H9 (cell line): ENCODE measurements at regions not wholly inside any gene's neighbourhood (a gene's known extent, or its start where the extent isn't known, plus 50 kb on each side); places are given as distances from the start of the nearest gene placed in this dataset.

Experiments
- DNase-seq: peaks from one replicate; pipeline ENCODE4 v3.0.0-alpha.2; 2017
- H2AFZ ChIP-seq: one replicate; pipeline ENCODE4 v1.6.1; 2013; ENCODE audit warnings: mild to moderate bottlenecking, low read length, control low read depth, moderate library complexity
- H2AK5ac ChIP-seq: 2 replicates; pipeline ENCODE4 v1.6.1; 2013; ENCODE audit warnings: low read length, control low read depth, mixed read lengths; ENCODE audit not compliant: insufficient read length
- H2BK120ac ChIP-seq: one replicate; pipeline ENCODE4 v1.6.1; 2013; ENCODE audit warnings: low read depth, mild to moderate bottlenecking, low read length, control low read depth, inconsistent platforms; ENCODE audit not compliant: poor library complexity, severe bottlenecking
- H2BK12ac ChIP-seq: 2 replicates; pipeline ENCODE4 v1.6.1; 2013; ENCODE audit warnings: low read length, control low read depth, mixed read lengths, low read depth; ENCODE audit not compliant: insufficient read length
- H2BK15ac ChIP-seq: 2 replicates; pipeline ENCODE4 v1.6.1; 2013; ENCODE audit warnings: low read depth, low read length, control low read depth
- H2BK20ac ChIP-seq: one replicate; pipeline ENCODE4 v1.6.1; 2013; ENCODE audit warnings: low read depth, mild to moderate bottlenecking, low read length, control low read depth, inconsistent platforms; ENCODE audit not compliant: poor library complexity, severe bottlenecking
- H2BK5ac ChIP-seq: 2 replicates; pipeline ENCODE4 v1.6.1; 2013; ENCODE audit warnings: low read length, control low read depth, mixed read lengths; ENCODE audit not compliant: insufficient read length
- H3K14ac ChIP-seq: 2 replicates; pipeline ENCODE4 v1.6.1; 2013; ENCODE audit warnings: low read length, control low read depth; ENCODE audit not compliant: insufficient read depth
- H3K18ac ChIP-seq: 2 replicates; pipeline ENCODE4 v1.6.1; 2013; ENCODE audit warnings: low read depth, mild to moderate bottlenecking, mixed read lengths, low read length, control low read depth; ENCODE audit not compliant: insufficient read length
- H3K23ac ChIP-seq: 2 replicates; pipeline ENCODE4 v1.6.1; 2013; ENCODE audit warnings: low read length, control low read depth, mixed read lengths, low read depth; ENCODE audit not compliant: insufficient read length
- H3K23me2 ChIP-seq: 2 replicates; pipeline ENCODE4 v1.6.1; 2013; ENCODE audit warnings: low read depth, mild to moderate bottlenecking, mixed read lengths, low read length, control low read depth; ENCODE audit not compliant: insufficient read length, poor library complexity, severe bottlenecking
- H3K27ac ChIP-seq: 2 replicates; pipeline ENCODE4 v1.5.1; 2013; ENCODE audit warnings: low read length, control low read depth, mixed read lengths, low read depth; ENCODE audit not compliant: insufficient read length
- H3K27me3 ChIP-seq: 2 replicates; pipeline ENCODE4 v1.6.1; 2013; ENCODE audit warnings: low read length, control low read depth, inconsistent platforms; ENCODE audit not compliant: insufficient read depth
- H3K4ac ChIP-seq: 2 replicates; pipeline ENCODE4 v1.6.1; 2013; ENCODE audit warnings: low read depth, mild to moderate bottlenecking, control low read depth, inconsistent platforms, low read length, moderate library complexity
- H3K4me1 ChIP-seq: 2 replicates; pipeline ENCODE4 v1.6.1; 2013; ENCODE audit warnings: low read length, control low read depth, inconsistent platforms; ENCODE audit not compliant: insufficient read depth
- H3K4me2 ChIP-seq: 2 replicates; pipeline ENCODE4 v1.6.1; 2013; ENCODE audit warnings: low read length, control low read depth, mixed read lengths; ENCODE audit not compliant: insufficient read length, insufficient read depth
- H3K56ac ChIP-seq: 2 replicates; pipeline ENCODE4 v1.6.1; 2013; ENCODE audit warnings: low read depth, mild to moderate bottlenecking, mixed read lengths, low read length, control low read depth; ENCODE audit not compliant: insufficient read length
- H3K79me1 ChIP-seq: 2 replicates; pipeline ENCODE4 v1.6.1; 2013; ENCODE audit warnings: low read depth, mild to moderate bottlenecking, moderate library complexity, low read length, control low read depth, inconsistent platforms; ENCODE audit not compliant: insufficient read depth, poor library complexity, severe bottlenecking
- H3K79me2 ChIP-seq: 2 replicates; pipeline ENCODE4 v1.6.1; 2013; ENCODE audit warnings: low read length, control low read depth, inconsistent platforms; ENCODE audit not compliant: insufficient read depth
- H3K9ac ChIP-seq: 2 replicates; pipeline ENCODE4 v1.6.1; 2013; ENCODE audit warnings: low read length, control low read depth, mixed read lengths; ENCODE audit not compliant: insufficient read length; ENCODE audit errors: extremely low read depth
- H3K9me3 ChIP-seq: one replicate; pipeline ENCODE4 v1.6.1; 2013; ENCODE audit warnings: low read depth, low read length, inconsistent platforms; ENCODE audit not compliant: control insufficient read depth
- H3T11ph ChIP-seq: one replicate; pipeline ENCODE4 v1.6.1; 2013; ENCODE audit warnings: mild to moderate bottlenecking, low read length, control low read depth, inconsistent platforms
- H4K20me1 ChIP-seq: one replicate; pipeline ENCODE4 v1.6.1; 2013; ENCODE audit not compliant: control insufficient read depth, insufficient read length, insufficient read depth
- H4K5ac ChIP-seq: 2 replicates; pipeline ENCODE4 v1.6.1; 2013; ENCODE audit warnings: low read depth, mild to moderate bottlenecking, mixed read lengths, low read length, control low read depth; ENCODE audit not compliant: insufficient read length
- H4K8ac ChIP-seq: replicated peaks from 2 replicates; pipeline ENCODE4 v1.6.1; 2013; ENCODE audit warnings: low read length, control low read depth, mixed read lengths, low read depth; ENCODE audit not compliant: insufficient read length
- H4K91ac ChIP-seq: 2 replicates; pipeline ENCODE4 v1.6.1; 2013; ENCODE audit warnings: low read depth, mild to moderate bottlenecking, moderate library complexity, mixed read lengths, low read length, control low read depth; ENCODE audit not compliant: insufficient read length
- H3K27ac Mint-ChIP-seq, 3 experiments: 2 replicates in 2 of 3; 3 replicates in 1 of 3; pipeline ENCODE4 v1.8.0; 2020 to 2021; ENCODE audit warnings: mixed read lengths in 3 of 3, mild to moderate bottlenecking in 1 of 3, moderate library complexity in 1 of 3
- H3K27me3 Mint-ChIP-seq: 2 replicates; pipeline ENCODE4 v1.8.0; 2021; ENCODE audit warnings: low read depth, mild to moderate bottlenecking, moderate library complexity, mixed read lengths
- H3K36me3 Mint-ChIP-seq, 3 experiments: 2 replicates in 2 of 3; 3 replicates in 1 of 3; pipeline ENCODE4 v1.8.0; 2020 to 2021; ENCODE audit warnings: low read depth in 3 of 3, mixed read lengths in 3 of 3; ENCODE audit not compliant: insufficient read depth in 1 of 3
- H3K4me1 Mint-ChIP-seq, 2 experiments: 2 replicates each; pipeline ENCODE4 v1.8.0; 2020; ENCODE audit warnings: mixed read lengths in 2 of 2
- H3K4me3 Mint-ChIP-seq, 2 experiments: 2 replicates in 1 of 2; 3 replicates in 1 of 2; pipeline ENCODE4 v1.8.0; 2020 to 2021; ENCODE audit warnings: mild to moderate bottlenecking in 2 of 2, mixed read lengths in 2 of 2, moderate library complexity in 1 of 2
- H3K9me3 Mint-ChIP-seq, 2 experiments: 2 replicates in 1 of 2; 3 replicates in 1 of 2; pipeline ENCODE4 v1.8.0; 2020; ENCODE audit warnings: mild to moderate bottlenecking in 2 of 2, mixed read lengths in 2 of 2, moderate library complexity in 1 of 2
- WGBS: extraction: QIAGEN DNeasy Blood & Tissue Kit; methylation state at CpG from one replicate; pipeline ENCODE4 v1.1.7; 2013; ENCODE audit warnings: missing lambda C conversion rate, low lambda C conversion rate, mixed read lengths; ENCODE audit not compliant: insufficient read length; ENCODE audit errors: extremely low coverage; 5-methylcytosine and 5-hydroxymethylcytosine counted together
- TF ChIP-seq, protein P1 (sequence below): fragments of 200-600 bp; sonication (generic); conservative IDR thresholded peaks from 3 replicates; pipeline ENCODE4 v1.8.0; 2021; ENCODE audit warnings: antibody characterized with exemption, mild to moderate bottlenecking

DNA sequence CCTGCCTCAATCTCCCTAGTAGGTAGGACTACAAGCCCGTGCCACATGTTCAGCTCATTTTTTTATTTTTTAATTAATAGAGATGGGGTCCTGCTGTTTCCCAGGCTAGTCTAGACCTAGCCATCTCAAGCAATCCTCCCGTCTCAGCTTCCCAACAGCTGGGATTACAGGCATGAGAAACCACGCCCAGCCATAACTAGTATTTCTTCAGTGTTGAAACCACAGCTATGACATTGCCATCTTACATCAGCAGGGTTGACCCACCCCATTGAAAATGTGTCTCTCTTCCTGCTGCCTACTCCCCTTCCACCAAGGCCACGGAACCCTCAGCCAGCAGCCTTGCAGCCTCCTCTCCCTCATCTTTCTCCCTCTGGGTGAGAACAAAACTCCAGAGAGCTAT, 62.1 kb upstream of the ZNF746 start:
- Histone ChIP-seq H3K4ac (no peak overlapping the region), H3K27me3 (no peaks in the 10 kb centered on the region), H4K8ac (no peak overlapping the region), H3K79me1 (no peaks in the 10 kb centered on the region), H4K91ac (no peak overlapping the region), H2BK20ac (no peak overlapping the region), H3K23ac (no peak overlapping the region), H3K9ac (no peak overlapping the region), H3K79me2 (no peaks in the 10 kb centered on the region), H3K27ac (no peak overlapping the region), H3K18ac (no peak overlapping the region), H2AK5ac (no peak overlapping the region), H3K4me1 (no peaks in the 10 kb centered on the region), H3K4me2 (no peak overlapping the region), H2BK15ac (no peak overlapping the region), H2AFZ (no peak overlapping the region), H3K23me2 (no peaks in the 10 kb centered on the region), H3K9me3 (no peaks in the 10 kb centered on the region), H4K20me1 (no peaks in the 10 kb centered on the region), H2BK12ac (no peak overlapping the region), H3K56ac (no peak overlapping the region), H3T11ph (no peak overlapping the region), H2BK5ac (no peak overlapping the region), H2BK120ac (no peak overlapping the region), H3K14ac (no peak overlapping the region), H4K5ac (no peak overlapping the region)
- Mint-ChIP-seq H3K36me3 (peaks cover 24 to 38% (median 25%) of the 10 kb centered on the region in 3 experiments), H3K27me3 (no peaks in the 10 kb centered on the region; the same call in 1 of the 2 replicates), H3K4me1 (no peaks in the 10 kb centered on the region), H3K4me3 (no peak overlapping the region), H3K9me3 (peaks cover 3 to 6% of the 10 kb centered on the region in 2 experiments; a peak in 3 of 5 replicates), H3K27ac (no peak overlapping the region)
- TF ChIP-seq, protein P1, sequence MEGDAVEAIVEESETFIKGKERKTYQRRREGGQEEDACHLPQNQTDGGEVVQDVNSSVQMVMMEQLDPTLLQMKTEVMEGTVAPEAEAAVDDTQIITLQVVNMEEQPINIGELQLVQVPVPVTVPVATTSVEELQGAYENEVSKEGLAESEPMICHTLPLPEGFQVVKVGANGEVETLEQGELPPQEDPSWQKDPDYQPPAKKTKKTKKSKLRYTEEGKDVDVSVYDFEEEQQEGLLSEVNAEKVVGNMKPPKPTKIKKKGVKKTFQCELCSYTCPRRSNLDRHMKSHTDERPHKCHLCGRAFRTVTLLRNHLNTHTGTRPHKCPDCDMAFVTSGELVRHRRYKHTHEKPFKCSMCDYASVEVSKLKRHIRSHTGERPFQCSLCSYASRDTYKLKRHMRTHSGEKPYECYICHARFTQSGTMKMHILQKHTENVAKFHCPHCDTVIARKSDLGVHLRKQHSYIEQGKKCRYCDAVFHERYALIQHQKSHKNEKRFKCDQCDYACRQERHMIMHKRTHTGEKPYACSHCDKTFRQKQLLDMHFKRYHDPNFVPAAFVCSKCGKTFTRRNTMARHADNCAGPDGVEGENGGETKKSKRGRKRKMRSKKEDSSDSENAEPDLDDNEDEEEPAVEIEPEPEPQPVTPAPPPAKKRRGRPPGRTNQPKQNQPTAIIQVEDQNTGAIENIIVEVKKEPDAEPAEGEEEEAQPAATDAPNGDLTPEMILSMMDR, result no peak
- no peak for DNase-seq
- WGBS, result no CpG with 5 or more reads among the region's 4 CpGs
